ENCODE measurements at regions not wholly inside any gene's neighbourhood (a gene's known extent, or its start where the extent isn't known, plus 50 kb on each side); places are given as distances from the start of the nearest gene placed in this dataset.

DNA sequence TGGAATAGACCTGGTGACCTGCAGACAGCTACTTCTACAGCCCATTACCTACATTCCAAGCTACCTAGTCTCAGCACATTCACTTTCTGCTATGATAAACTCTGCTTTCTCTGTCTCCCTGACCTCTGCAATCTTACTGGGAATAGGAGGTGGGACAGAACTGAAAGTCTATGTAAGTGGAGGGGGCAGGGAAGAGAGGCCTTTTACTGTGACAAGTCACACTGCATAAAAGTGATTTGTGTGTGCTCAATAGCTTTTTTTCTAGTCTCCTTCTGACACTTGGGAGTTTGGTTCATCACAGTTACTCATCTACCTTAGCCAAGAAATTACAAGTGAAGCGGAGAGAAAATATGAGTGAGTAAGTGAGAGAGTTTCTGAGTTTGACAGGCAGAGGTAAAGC, 322.4 kb downstream of the OLFM4 start:
- H3K9ac ChIP-seq (ENCODE audit: extremely low read depth, insufficient read length, low read length) = no peak overlapping the region
- peaks cover 4% of the 10 kb centered on the region; the same call in 1 of the 2 replicates for H3K27me3 ChIP-seq (ENCODE audit: insufficient read depth, low read length)
- no peak overlapping the region for H3K27ac ChIP-seq (ENCODE audit: insufficient read length, low read depth, low read length)
- H2BK20ac ChIP-seq (ENCODE audit: low read depth, low read length, poor library complexity, severe bottlenecking) = no peak overlapping the region
- H3K79me2 ChIP-seq (ENCODE audit: insufficient read depth, low read length) = no peaks in the 10 kb centered on the region
- peaks cover 0 to 5% of the 10 kb centered on the region in 2 experiments; a peak in 1 of 5 replicates for H3K9me3 Mint-ChIP-seq
- H3K4me1 Mint-ChIP-seq = peaks cover 5 to 24% of the 10 kb centered on the region in 2 experiments; a peak in 3 of 4 replicates
- H3K18ac ChIP-seq (ENCODE audit: insufficient read length, low read depth, low read length) = no peak overlapping the region
- H3K14ac ChIP-seq (ENCODE audit: insufficient read depth, low read length) = no peak overlapping the region
- H3K4me3 Mint-ChIP-seq = no peak overlapping the region
- H3K4ac ChIP-seq (ENCODE audit: low read depth, low read length) = no peak overlapping the region
- H3K27ac Mint-ChIP-seq = no peak overlapping the region
- no peak overlapping the region for H3K4me2 ChIP-seq (ENCODE audit: insufficient read depth, insufficient read length, low read length)
- no peak overlapping the region for H2AK5ac ChIP-seq (ENCODE audit: insufficient read length, low read length)
- H3K23me2 ChIP-seq (ENCODE audit: insufficient read length, low read depth, low read length, poor library complexity, severe bottlenecking) = no peaks in the 10 kb centered on the region
- peaks cover 55% of the 10 kb centered on the region for H3K27me3 Mint-ChIP-seq (ENCODE audit: low read depth)
- TF ChIP-seq CTCF (conservative IDR thresholded peaks at IDR 0.05) = no peak
- H3K56ac ChIP-seq (ENCODE audit: insufficient read length, low read depth, low read length) = no peak overlapping the region
- no peak overlapping the region for H4K8ac ChIP-seq (replicated peaks; ENCODE audit: insufficient read length, low read depth, low read length)
- no peak overlapping the region for H4K91ac ChIP-seq (ENCODE audit: insufficient read length, low read depth, low read length)
- H2BK15ac ChIP-seq (ENCODE audit: low read depth, low read length) = no peak overlapping the region
- no peak overlapping the region for H2AFZ ChIP-seq (ENCODE audit: low read length)
- H2BK12ac ChIP-seq (ENCODE audit: insufficient read length, low read depth, low read length) = no peak overlapping the region
- no peak overlapping the region for H3K23ac ChIP-seq (ENCODE audit: insufficient read length, low read depth, low read length)
- H2BK5ac ChIP-seq (ENCODE audit: insufficient read length, low read length) = no peak overlapping the region
- no peaks in the 10 kb centered on the region for H3K4me1 ChIP-seq (ENCODE audit: insufficient read depth, low read length)
- no peaks in the 10 kb centered on the region for H3K79me1 ChIP-seq (ENCODE audit: insufficient read depth, low read depth, low read length, poor library complexity, severe bottlenecking)
- no peak overlapping the region for H2BK120ac ChIP-seq (ENCODE audit: low read depth, low read length, poor library complexity, severe bottlenecking)
- H4K20me1 ChIP-seq (ENCODE audit: control insufficient read depth, insufficient read depth, insufficient read length) = no peaks in the 10 kb centered on the region
- no peak overlapping the region for H4K5ac ChIP-seq (ENCODE audit: insufficient read length, low read depth, low read length)
- DNase-seq = no peak
- no peak overlapping the region for H3T11ph ChIP-seq (ENCODE audit: low read length)
- peaks cover 0 to 10% (median 0%) of the 10 kb centered on the region in 3 experiments; a peak in 4 of 7 replicates for H3K36me3 Mint-ChIP-seq (ENCODE audit: insufficient read depth in 1 of 3, low read depth in 3 of 3)
- H3K9me3 ChIP-seq (ENCODE audit: control insufficient read depth, low read depth, low read length) = no peaks in the 10 kb centered on the region
- whole genome bisulfite sequencing (ENCODE audit: extremely low coverage, insufficient read length, low lambda C conversion rate) = no CpG with 5 or more reads among the region's 1 CpG

All from H9 (cell line).